Colonic mucosa (tissue), 4 donors: ENCODE measurements at regions not wholly inside any gene's neighbourhood (a gene's known extent, or its start where the extent isn't known, plus 50 kb on each side); places are given as distances from the start of the nearest gene placed in this dataset.
A peak's percentile ranks its signal among the peaks of the same experiment; 100 is the strongest.

Source experiments
- DNase-seq: peaks from one replicate; pipeline ENCODE4 v3.0.0-alpha.2; 2020
- H3K27ac ChIP-seq: fragments of 200-600 bp; one replicate; pipeline ENCODE4 v1.8.0; 2021
- H3K27me3 ChIP-seq: fragments of 200-600 bp; one replicate; pipeline ENCODE4 v1.8.0; 2021
- H3K36me3 ChIP-seq: fragments of 200-600 bp; one replicate; pipeline ENCODE4 v1.8.0; 2021
- H3K4me1 ChIP-seq: fragments of 200-600 bp; one replicate; pipeline ENCODE4 v1.8.0; 2021; ENCODE audit warnings: mild to moderate bottlenecking
- H3K4me3 ChIP-seq: fragments of 200-600 bp; one replicate; pipeline ENCODE4 v1.8.0; 2021
- H3K9ac ChIP-seq, 2 donors: one replicate each; pipeline ENCODE4 v1.7.0; 2013; ENCODE audit warnings: control low read depth in 2 of 2, low read depth in 2 of 2, low read length in 2 of 2
- H3K9me3 ChIP-seq: fragments of 200-600 bp; one replicate; pipeline ENCODE4 v1.8.0; 2021
- CTCF ChIP-seq: fragments of 200-600 bp; IDR thresholded peaks from one replicate; pipeline ENCODE4 v1.8.0; 2022; ENCODE audit warnings: antibody characterized with exemption, mild to moderate bottlenecking
- intact Hi-C: fragments of 100-400 bp; cut with DNase I; formaldehyde crosslinking; loops from one replicate; pipeline ENCODE4 v1.14.1; 2022
- donor health status: healthy.
- donor health status: DM: no; HTN: no; CAD: no.
- donor health status: DM: no; HTN: no; CAD: no.

DNA sequence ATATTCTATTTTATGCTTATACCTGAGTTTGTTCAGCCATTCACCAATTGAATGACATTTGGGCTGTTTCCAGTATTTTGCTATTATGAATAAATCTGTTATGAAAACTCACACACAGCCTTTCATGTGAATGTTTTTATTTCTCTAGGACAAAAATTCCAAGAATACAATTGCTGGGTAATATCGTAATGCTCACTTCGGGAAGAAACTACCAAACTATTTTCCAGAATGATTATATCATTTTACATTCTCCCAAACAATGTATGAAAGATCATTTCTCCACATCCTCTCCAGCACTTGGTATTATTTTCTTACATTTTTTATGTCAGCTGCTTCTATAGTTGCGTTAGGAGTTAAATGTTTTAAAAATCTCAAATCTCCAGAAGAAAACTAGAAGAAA lies 58.3 kb upstream of the LHFPL2 start:
- no peak overlapping the region for H3K27ac ChIP-seq
- H3K9ac ChIP-seq, result no peak overlapping the region
- H3K27me3 ChIP-seq, result no peaks in the 10 kb centered on the region
- no peaks in the 10 kb centered on the region for H3K9me3 ChIP-seq
- H3K4me3 ChIP-seq, result no peak overlapping the region
- DNase-seq, result no peak
- H3K36me3 ChIP-seq, result no peaks in the 10 kb centered on the region
- no peak for TF ChIP-seq CTCF
- no peaks in the 10 kb centered on the region for H3K4me1 ChIP-seq
- intact Hi-C loops, result no loop called here

GRCh38 chr5:78706381-78706780 lies 57.8 kb upstream of the LHFPL2 start:
- H3K4me3 ChIP-seq, result no peak overlapping the region
- H3K9me3 ChIP-seq, result no peaks in the 10 kb centered on the region
- H3K36me3 ChIP-seq, result no peaks in the 10 kb centered on the region
- DNase-seq, result no peak
- H3K9ac ChIP-seq, result no peak overlapping the region
- no peak for TF ChIP-seq CTCF
- no peaks in the 10 kb centered on the region for H3K4me1 ChIP-seq
- no peaks in the 10 kb centered on the region for H3K27me3 ChIP-seq
- H3K27ac ChIP-seq, result no peak overlapping the region
- intact Hi-C loops, result no loop called here

- Histone ChIP-seq H3K4me1 (no peaks in the 10 kb centered on the region), H3K9ac (no peak overlapping the region), H3K36me3 (no peaks in the 10 kb centered on the region), H3K27ac (no peak overlapping the region), H3K9me3 (no peaks in the 10 kb centered on the region), H3K4me3 (no peak overlapping the region), H3K27me3 (no peaks in the 10 kb centered on the region)
- no peak for DNase-seq
- intact Hi-C loops, result no loop called here
- TF ChIP-seq CTCF, result no peak
Measured at GRCh38 chr5:78705826-78706225, 57.3 kb upstream of the LHFPL2 start.

- Histone ChIP-seq H3K27ac (no peak overlapping the region), H3K9me3 (no peaks in the 10 kb centered on the region), H3K4me1 (no peaks in the 10 kb centered on the region), H3K9ac (no peak overlapping the region), H3K27me3 (no peaks in the 10 kb centered on the region), H3K36me3 (no peaks in the 10 kb centered on the region), H3K4me3 (no peak overlapping the region)
- DNase-seq, result no peak
- intact Hi-C loops, result no loop called here
- TF ChIP-seq CTCF, result no peak
Measured at GRCh38 chr5:78701795-78702410, 53.3 kb upstream of the LHFPL2 start.

GRCh38 chr5:78699552-78700153 lies 51.1 kb upstream of the LHFPL2 start:
- intact Hi-C loops, result no loop called here
- H3K9ac ChIP-seq, result no peak overlapping the region
- no peaks in the 10 kb centered on the region for H3K27me3 ChIP-seq
- no peaks in the 10 kb centered on the region for H3K36me3 ChIP-seq
- no peak for TF ChIP-seq CTCF
- no peaks in the 10 kb centered on the region for H3K9me3 ChIP-seq
- H3K27ac ChIP-seq, result no peak overlapping the region
- H3K4me1 ChIP-seq, result no peaks in the 10 kb centered on the region
- DNase-seq, result peak; percentile 42
- H3K4me3 ChIP-seq, result no peak overlapping the region
